ENCODE measurements at regions not wholly inside any gene's neighbourhood (a gene's known extent, or its start where the extent isn't known, plus 50 kb on each side); places are given as distances from the start of the nearest gene placed in this dataset.

- no peak for DNase-seq
Observed at GRCh38 chr11:33646629-33647028, 54.0 kb downstream of the C11orf91 start.

GRCh38 chr11:33646168-33646567 is 54.5 kb downstream of the C11orf91 start:
- no peak for DNase-seq

- DNase-seq = no peak
Observed at GRCh38 chr11:33645686-33646085, 54.9 kb downstream of the C11orf91 start.

- DNase-seq = no peak
Observed at GRCh38 chr11:33643167-33643824, 57.3 kb downstream of the C11orf91 start.

GRCh38 chr11:33642461-33643166 is 58.0 kb downstream of the C11orf91 start:
- DNase-seq = no peak

- no peak for DNase-seq
Observed at GRCh38 chr11:33640730-33641371, 59.8 kb downstream of the C11orf91 start.

- no peak for DNase-seq
Observed at GRCh38 chr11:33638608-33639007, 62.0 kb downstream of the C11orf91 start.

GRCh38 chr11:33636104-33636503 is 64.5 kb downstream of the C11orf91 start:
- DNase-seq = no peak

GRCh38 chr11:33635161-33635560 is 65.5 kb downstream of the C11orf91 start:
- no peak for DNase-seq

- DNase-seq = no peak
Observed at GRCh38 chr11:33634291-33634834, 66.3 kb downstream of the C11orf91 start.

- no peak for DNase-seq
Observed at GRCh38 chr11:33633251-33634003, 67.2 kb downstream of the C11orf91 start.

GRCh38 chr11:33631749-33632091 is 68.9 kb downstream of the C11orf91 start:
- no peak for DNase-seq

- no peak for DNase-seq
Observed at GRCh38 chr11:33630936-33631748, 69.5 kb downstream of the C11orf91 start.

- no peak for DNase-seq
Observed at GRCh38 chr11:33624083-33624482, 76.5 kb downstream of the C11orf91 start.

- DNase-seq = no peak
Observed at GRCh38 chr11:33622806-33623205, 77.8 kb downstream of the C11orf91 start.

GRCh38 chr11:33622186-33622585 is 78.4 kb downstream of the C11orf91 start:
- no peak for DNase-seq

- DNase-seq = no peak
Observed at GRCh38 chr11:33620423-33621171, 80.0 kb downstream of the C11orf91 start.

- no peak for DNase-seq
Observed at GRCh38 chr11:33618956-33619355, 81.7 kb downstream of the C11orf91 start.

GRCh38 chr11:33618351-33618710 is 82.3 kb downstream of the C11orf91 start:
- no peak for DNase-seq

GRCh38 chr11:33617672-33618350 is 82.8 kb downstream of the C11orf91 start:
- no peak for DNase-seq

GRCh38 chr11:33616552-33616951 is 84.1 kb downstream of the C11orf91 start:
- DNase-seq = no peak

All from NCI-H1930 (cell line).